Esophagus squamous epithelium (tissue), 4 donors: ENCODE measurements at regions not wholly inside any gene's neighbourhood (a gene's known extent, or its start where the extent isn't known, plus 50 kb on each side); places are given as distances from the start of the nearest gene placed in this dataset.

Experiments used
- POLR2A ChIP-seq, 4 donors: fragments of 450-650 bp; IDR thresholded peaks; one replicate each; pipeline ENCODE4 v1.6.1; 2017; ENCODE audit warnings: antibody characterized with exemption in 4 of 4, mild to moderate bottlenecking in 4 of 4, moderate library complexity in 3 of 4
- TF ChIP-seq, protein P1 (sequence below), 6 experiments: fragments of 450-650 bp in 4 of 6; fragments of 200-600 bp in 2 of 6; sonication (generic) in 2 of 6; IDR thresholded peaks; one replicate each; pipeline ENCODE4 v1.5.1; 2016 to 2019; ENCODE audit warnings: antibody characterized with exemption in 6 of 6, mild to moderate bottlenecking in 4 of 6, moderate library complexity in 4 of 6

DNA sequence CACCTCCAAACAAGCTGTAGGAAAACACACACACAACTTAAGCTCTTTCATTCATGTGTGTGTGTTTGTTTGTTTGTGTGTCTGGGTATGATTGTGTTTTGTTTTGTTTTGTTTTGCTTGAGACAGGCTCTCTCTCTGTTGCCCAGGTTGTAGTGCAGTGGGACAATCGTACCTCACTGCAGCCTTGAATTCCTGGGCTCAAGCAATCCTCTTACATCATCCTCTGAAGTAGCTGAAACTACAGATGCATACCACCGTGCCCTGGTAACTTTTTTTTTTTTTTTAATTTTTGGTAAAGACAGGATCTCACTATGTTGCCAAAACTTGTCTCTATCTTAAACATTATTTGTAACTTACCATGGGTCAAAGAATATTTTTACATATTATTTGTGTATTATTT is 431.7 kb downstream of the SLITRK1 start:
- TF ChIP-seq, protein P1, sequence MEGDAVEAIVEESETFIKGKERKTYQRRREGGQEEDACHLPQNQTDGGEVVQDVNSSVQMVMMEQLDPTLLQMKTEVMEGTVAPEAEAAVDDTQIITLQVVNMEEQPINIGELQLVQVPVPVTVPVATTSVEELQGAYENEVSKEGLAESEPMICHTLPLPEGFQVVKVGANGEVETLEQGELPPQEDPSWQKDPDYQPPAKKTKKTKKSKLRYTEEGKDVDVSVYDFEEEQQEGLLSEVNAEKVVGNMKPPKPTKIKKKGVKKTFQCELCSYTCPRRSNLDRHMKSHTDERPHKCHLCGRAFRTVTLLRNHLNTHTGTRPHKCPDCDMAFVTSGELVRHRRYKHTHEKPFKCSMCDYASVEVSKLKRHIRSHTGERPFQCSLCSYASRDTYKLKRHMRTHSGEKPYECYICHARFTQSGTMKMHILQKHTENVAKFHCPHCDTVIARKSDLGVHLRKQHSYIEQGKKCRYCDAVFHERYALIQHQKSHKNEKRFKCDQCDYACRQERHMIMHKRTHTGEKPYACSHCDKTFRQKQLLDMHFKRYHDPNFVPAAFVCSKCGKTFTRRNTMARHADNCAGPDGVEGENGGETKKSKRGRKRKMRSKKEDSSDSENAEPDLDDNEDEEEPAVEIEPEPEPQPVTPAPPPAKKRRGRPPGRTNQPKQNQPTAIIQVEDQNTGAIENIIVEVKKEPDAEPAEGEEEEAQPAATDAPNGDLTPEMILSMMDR (IDR thresholded peaks at IDR 0.05): no peak
- TF ChIP-seq POLR2A (IDR thresholded peaks at IDR 0.05): no peak
